CD4-positive, alpha-beta T cell (primary cell): ENCODE measurements at regions not wholly inside any gene's neighbourhood (a gene's known extent, or its start where the extent isn't known, plus 50 kb on each side); places are given as distances from the start of the nearest gene placed in this dataset.

Experiments used
- ATAC-seq: fragments of 200-7000 bp; cut with Tn5 transposase; one replicate; pipeline ENCODE4 v1.10.0; 2022; ENCODE audit warnings: mild to moderate bottlenecking; ENCODE audit not compliant: poor library complexity
- CTCF ChIA-PET: fragments of 350-600 bp; sonication (Branson Sonifier 250); formaldehyde crosslinking; loops from one replicate; lab custom pipeline; 2021; ENCODE audit warnings: antibody characterized with exemption, inconsistent platforms; lab: Charles Lee
- POLR2A ChIA-PET: fragments of 350-600 bp; sonication (Branson Sonifier 250); formaldehyde crosslinking; loops from one replicate; lab custom pipeline; 2021; ENCODE audit warnings: antibody characterized with exemption, inconsistent platforms; lab: Charles Lee
- DNase-seq, 14 experiments: peaks; one replicate each; pipeline ENCODE4 v3.0.0-alpha.2; 2013 to 2020; ENCODE audit warnings: mixed read lengths in 2 of 14
- H3K27ac ChIP-seq, 2 donors: one replicate each; pipeline versions ENCODE4 v1.5.1 to v1.7.0; 2013; ENCODE audit warnings: low read length in 2 of 2, low read depth in 1 of 2, mild to moderate bottlenecking in 1 of 2
- H3K27me3 ChIP-seq, 2 experiments: 1 replicate in 1 of 2; 2 replicates in 1 of 2; pipeline versions ENCODE4 v1.6.1 to v1.7.0; 2013; ENCODE audit warnings: low read length in 2 of 2, control low read depth in 1 of 2, mild to moderate bottlenecking in 1 of 2, moderate library complexity in 1 of 2; ENCODE audit not compliant: insufficient read depth in 2 of 2, control insufficient read depth in 1 of 2
- H3K36me3 ChIP-seq: one replicate; pipeline ENCODE4 v1.6.1; 2013; ENCODE audit warnings: low read length, control low read depth; ENCODE audit not compliant: insufficient read depth
- H3K4me1 ChIP-seq: one replicate; pipeline ENCODE4 v1.6.1; 2013; ENCODE audit warnings: low read length, control low read depth; ENCODE audit not compliant: insufficient read depth
- H3K4me3 ChIP-seq: one replicate; pipeline ENCODE4 v1.5.1; 2013; ENCODE audit warnings: mild to moderate bottlenecking, low read length, moderate library complexity
- H3K9me3 ChIP-seq, 2 experiments: 1 replicate in 1 of 2; 2 replicates in 1 of 2; pipeline versions ENCODE4 v1.6.1 to v1.7.0; 2013; ENCODE audit warnings: low read length in 2 of 2, mild to moderate bottlenecking in 2 of 2, control low read depth in 1 of 2, moderate library complexity in 1 of 2; ENCODE audit not compliant: control insufficient read depth in 1 of 2, insufficient read depth in 1 of 2
- H3K27ac Mint-ChIP-seq: one replicate; pipeline ENCODE4 v1.8.0; 2020; ENCODE audit warnings: mixed read lengths
- H3K27me3 Mint-ChIP-seq: one replicate; pipeline ENCODE4 v1.8.0; 2021; ENCODE audit warnings: mixed read lengths
- H3K36me3 Mint-ChIP-seq: one replicate; pipeline ENCODE4 v1.8.0; 2021; ENCODE audit warnings: low read depth, mixed read lengths
- H3K4me1 Mint-ChIP-seq: one replicate; pipeline ENCODE4 v1.8.0; 2021; ENCODE audit warnings: low read depth, mixed read lengths
- H3K4me3 Mint-ChIP-seq: one replicate; pipeline ENCODE4 v1.8.0; 2020; ENCODE audit warnings: mild to moderate bottlenecking, mixed read lengths
- H3K9me3 Mint-ChIP-seq: one replicate; pipeline ENCODE4 v1.8.0; 2020; ENCODE audit warnings: mixed read lengths
- intact Hi-C, 2 experiments: fragments of 100-400 bp; cut with DNase I in 1 of 2; cut with micrococcal nuclease in 1 of 2; formaldehyde crosslinking; loops; one replicate each; pipeline versions ENCODE4 v1.15.1 to v1.9.0; 2023 to 2025; cut with DNase I, micrococcal nuclease
- TF ChIP-seq, protein P1 (sequence below): fragments of 200-600 bp; IDR thresholded peaks from one replicate; pipeline ENCODE4 v1.8.0; 2022; ENCODE audit warnings: antibody characterized with exemption, mild to moderate bottlenecking

DNA sequence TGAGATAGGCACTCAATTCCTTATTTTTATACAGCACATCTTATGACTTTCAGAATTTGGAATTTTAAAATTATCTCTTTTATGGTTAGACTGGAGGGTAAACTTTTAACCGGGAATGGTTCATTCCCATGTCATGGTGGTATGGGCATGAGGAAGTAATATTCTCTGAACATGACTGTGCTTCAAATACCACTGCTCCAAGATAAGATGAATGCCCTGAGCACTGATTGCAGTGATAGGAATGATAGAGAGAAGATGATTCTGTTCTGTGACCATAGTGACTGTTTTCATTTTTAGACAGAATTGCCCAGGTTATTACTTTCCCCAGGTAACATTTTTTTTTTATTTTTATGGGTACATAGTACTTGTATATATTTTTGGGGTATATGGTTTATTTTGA, 187.4 kb downstream of the ATOH1 start:
- H3K27me3 Mint-ChIP-seq = no peaks in the 10 kb centered on the region
- Histone ChIP-seq H3K9me3 (no peaks in the 10 kb centered on the region), H3K4me3 (no peak overlapping the region), H3K4me1 (no peaks in the 10 kb centered on the region), H3K27ac (no peak overlapping the region), H3K36me3 (no peaks in the 10 kb centered on the region), H3K27me3 (no peaks in the 10 kb centered on the region)
- no peak overlapping the region for H3K27ac Mint-ChIP-seq
- H3K4me1 Mint-ChIP-seq = no peaks in the 10 kb centered on the region
- H3K36me3 Mint-ChIP-seq = no peaks in the 10 kb centered on the region
- H3K9me3 Mint-ChIP-seq = no peaks in the 10 kb centered on the region
- intact Hi-C loops = no loop called here
- CTCF ChIA-PET = no interaction called here
- DNase-seq = no peak
- TF ChIP-seq, protein P1, sequence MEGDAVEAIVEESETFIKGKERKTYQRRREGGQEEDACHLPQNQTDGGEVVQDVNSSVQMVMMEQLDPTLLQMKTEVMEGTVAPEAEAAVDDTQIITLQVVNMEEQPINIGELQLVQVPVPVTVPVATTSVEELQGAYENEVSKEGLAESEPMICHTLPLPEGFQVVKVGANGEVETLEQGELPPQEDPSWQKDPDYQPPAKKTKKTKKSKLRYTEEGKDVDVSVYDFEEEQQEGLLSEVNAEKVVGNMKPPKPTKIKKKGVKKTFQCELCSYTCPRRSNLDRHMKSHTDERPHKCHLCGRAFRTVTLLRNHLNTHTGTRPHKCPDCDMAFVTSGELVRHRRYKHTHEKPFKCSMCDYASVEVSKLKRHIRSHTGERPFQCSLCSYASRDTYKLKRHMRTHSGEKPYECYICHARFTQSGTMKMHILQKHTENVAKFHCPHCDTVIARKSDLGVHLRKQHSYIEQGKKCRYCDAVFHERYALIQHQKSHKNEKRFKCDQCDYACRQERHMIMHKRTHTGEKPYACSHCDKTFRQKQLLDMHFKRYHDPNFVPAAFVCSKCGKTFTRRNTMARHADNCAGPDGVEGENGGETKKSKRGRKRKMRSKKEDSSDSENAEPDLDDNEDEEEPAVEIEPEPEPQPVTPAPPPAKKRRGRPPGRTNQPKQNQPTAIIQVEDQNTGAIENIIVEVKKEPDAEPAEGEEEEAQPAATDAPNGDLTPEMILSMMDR = no peak
- POLR2A ChIA-PET = no interaction called here
- no peak overlapping the region for H3K4me3 Mint-ChIP-seq
- ATAC-seq = no peak

- ChIA-PET CTCF (no interaction called here), POLR2A (no interaction called here)
- Histone ChIP-seq H3K9me3 (peaks cover 0 to 4% of the 10 kb centered on the region in 2 experiments), H3K36me3 (no peaks in the 10 kb centered on the region), H3K4me3 (no peak overlapping the region), H3K27me3 (no peaks in the 10 kb centered on the region), H3K27ac (no peak overlapping the region), H3K4me1 (no peaks in the 10 kb centered on the region)
- DNase-seq (no peak), ATAC-seq (no peak)
- Mint-ChIP-seq H3K4me3 (no peak overlapping the region), H3K36me3 (no peaks in the 10 kb centered on the region), H3K4me1 (no peaks in the 10 kb centered on the region), H3K27me3 (no peaks in the 10 kb centered on the region), H3K9me3 (peaks cover 2% of the 10 kb centered on the region), H3K27ac (no peak overlapping the region)
- intact Hi-C loops = no loop called here
- TF ChIP-seq, protein P1 = no peak
Observed at GRCh38 chr4:94032754-94033153, 174.9 kb upstream of the SMARCAD1 start.

GRCh38 chr4:94036964-94037363, 170.7 kb upstream of the SMARCAD1 start:
- no peak overlapping the region for H3K4me3 ChIP-seq
- ChIA-PET CTCF (interaction anchor here (0.6 kb wide), 1 partner anchor 141 kb away, joined by 3 read pairs; no protein-coding TSS in a partner anchor), POLR2A (no interaction called here)
- TF ChIP-seq, protein P1 = no peak
- H3K27ac Mint-ChIP-seq = no peak overlapping the region
- H3K4me1 Mint-ChIP-seq = no peaks in the 10 kb centered on the region
- H3K27me3 Mint-ChIP-seq = no peaks in the 10 kb centered on the region
- no peak overlapping the region for H3K4me3 Mint-ChIP-seq
- H3K36me3 ChIP-seq = no peaks in the 10 kb centered on the region
- H3K4me1 ChIP-seq = no peaks in the 10 kb centered on the region
- H3K36me3 Mint-ChIP-seq = no peaks in the 10 kb centered on the region
- DNase-seq = no peak
- ATAC-seq = no peak
- no peaks in the 10 kb centered on the region for H3K9me3 Mint-ChIP-seq
- no peaks in the 10 kb centered on the region for H3K27me3 ChIP-seq
- H3K27ac ChIP-seq = no peak overlapping the region
- intact Hi-C loops = no loop called here
- H3K9me3 ChIP-seq = peaks cover 0 to 4% of the 10 kb centered on the region in 2 experiments
